ENCODE measurements at regions not wholly inside any gene's neighbourhood (a gene's known extent, or its start where the extent isn't known, plus 50 kb on each side); places are given as distances from the start of the nearest gene placed in this dataset.
A peak's percentile ranks its signal among the peaks of the same experiment; 100 is the strongest.

DNA sequence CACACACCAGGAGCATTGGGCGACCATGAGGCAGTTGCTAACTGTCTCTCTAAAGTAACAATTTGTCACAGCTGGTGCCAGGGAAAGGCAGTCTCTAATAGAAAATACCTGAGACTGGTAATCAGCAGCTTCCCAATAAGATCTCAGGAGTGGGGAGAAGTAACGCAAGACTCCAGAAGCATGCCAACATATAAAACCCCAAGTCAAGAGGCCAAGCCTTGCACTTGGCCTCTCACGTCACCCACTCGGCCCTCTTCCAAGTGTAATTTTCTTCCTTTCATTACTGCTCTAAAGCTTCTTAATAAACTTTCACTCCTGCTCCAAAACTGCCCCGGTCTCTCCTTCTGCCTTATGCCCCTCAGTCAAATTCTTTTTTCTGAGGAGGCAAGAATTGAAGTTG lies 455.6 kb upstream of the ACVR2A start:
- Mint-ChIP-seq H3K4me3 (no peak overlapping the region), H3K9me3 (ENCODE audit: low read depth) (no peaks in the 10 kb centered on the region), H3K36me3 (no peaks in the 10 kb centered on the region), H3K27ac (no peak overlapping the region), H3K4me1 (ENCODE audit: low read depth) (no peaks in the 10 kb centered on the region), H3K27me3 (peaks cover 7% of the 10 kb centered on the region)

DNA sequence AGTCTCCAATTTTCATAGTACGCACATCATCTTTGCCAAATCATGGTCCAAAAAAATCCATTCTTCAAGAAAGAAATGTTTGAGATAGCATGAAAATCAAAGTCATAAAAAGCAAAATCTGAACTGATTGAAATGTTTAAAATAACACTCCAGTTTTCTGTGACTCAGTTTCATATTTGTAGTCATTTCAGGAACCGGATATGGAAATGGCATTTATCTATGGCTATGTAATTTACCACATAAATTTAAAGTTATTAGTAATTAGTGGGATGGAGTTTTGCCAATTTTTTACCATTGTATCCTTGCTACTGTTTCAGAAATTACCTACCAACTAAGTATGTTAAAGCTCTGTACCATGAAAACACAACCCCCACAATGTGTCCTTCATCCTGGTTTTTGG lies 456.6 kb upstream of the ACVR2A start:
- H3K9me3 Mint-ChIP-seq (ENCODE audit: low read depth) = no peaks in the 10 kb centered on the region
- no peak overlapping the region for H3K4me3 Mint-ChIP-seq
- no peaks in the 10 kb centered on the region for H3K36me3 Mint-ChIP-seq
- H3K27me3 Mint-ChIP-seq = peaks cover 7% of the 10 kb centered on the region
- no peaks in the 10 kb centered on the region for H3K4me1 Mint-ChIP-seq (ENCODE audit: low read depth)
- H3K27ac Mint-ChIP-seq = no peak overlapping the region

DNA sequence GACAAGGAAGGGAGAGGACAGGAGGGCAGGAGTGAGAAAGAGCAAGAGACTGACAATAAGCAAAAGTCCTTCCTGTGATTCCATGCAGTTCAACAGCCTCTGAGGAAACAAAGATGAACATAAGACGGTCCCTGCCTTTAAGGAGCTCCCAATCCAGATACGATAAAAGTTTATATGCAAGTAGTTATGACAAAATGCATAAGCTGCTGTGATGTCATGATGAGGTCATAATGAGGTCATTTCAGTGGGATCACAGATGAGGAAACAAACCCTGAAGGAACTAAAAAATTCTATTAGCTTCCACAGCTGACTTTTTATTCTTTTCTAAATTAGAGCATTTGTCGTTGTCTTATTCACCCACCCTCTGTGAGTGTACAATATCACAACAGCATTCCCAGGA lies 458.5 kb upstream of the ACVR2A start:
- no peaks in the 10 kb centered on the region for H3K4me1 Mint-ChIP-seq (ENCODE audit: low read depth)
- no peaks in the 10 kb centered on the region for H3K36me3 Mint-ChIP-seq
- H3K27ac Mint-ChIP-seq = no peak overlapping the region

GRCh38 chr2:147385600-147385999 lies 459.2 kb upstream of the ACVR2A start:
- H3K4me1 Mint-ChIP-seq (ENCODE audit: low read depth) = no peaks in the 10 kb centered on the region
- no peak overlapping the region for H3K27ac Mint-ChIP-seq
- no peaks in the 10 kb centered on the region for H3K36me3 Mint-ChIP-seq
- H3K4me3 Mint-ChIP-seq = no peak overlapping the region
- no peaks in the 10 kb centered on the region for H3K9me3 Mint-ChIP-seq (ENCODE audit: low read depth)
- peaks cover 4% of the 10 kb centered on the region for H3K27me3 Mint-ChIP-seq

More for the DNA sequence above, 458.5 kb upstream of the ACVR2A start:
- H3K27me3 Mint-ChIP-seq = peaks cover 5% of the 10 kb centered on the region
- H3K9me3 Mint-ChIP-seq (ENCODE audit: low read depth) = no peaks in the 10 kb centered on the region
- H3K4me3 Mint-ChIP-seq = no peak overlapping the region

- Mint-ChIP-seq H3K36me3 (no peaks in the 10 kb centered on the region), H3K4me1 (ENCODE audit: low read depth) (no peaks in the 10 kb centered on the region)
These were observed 460.2 kb upstream of the ACVR2A start for GRCh38 chr2:147384659-147385058.

DNA sequence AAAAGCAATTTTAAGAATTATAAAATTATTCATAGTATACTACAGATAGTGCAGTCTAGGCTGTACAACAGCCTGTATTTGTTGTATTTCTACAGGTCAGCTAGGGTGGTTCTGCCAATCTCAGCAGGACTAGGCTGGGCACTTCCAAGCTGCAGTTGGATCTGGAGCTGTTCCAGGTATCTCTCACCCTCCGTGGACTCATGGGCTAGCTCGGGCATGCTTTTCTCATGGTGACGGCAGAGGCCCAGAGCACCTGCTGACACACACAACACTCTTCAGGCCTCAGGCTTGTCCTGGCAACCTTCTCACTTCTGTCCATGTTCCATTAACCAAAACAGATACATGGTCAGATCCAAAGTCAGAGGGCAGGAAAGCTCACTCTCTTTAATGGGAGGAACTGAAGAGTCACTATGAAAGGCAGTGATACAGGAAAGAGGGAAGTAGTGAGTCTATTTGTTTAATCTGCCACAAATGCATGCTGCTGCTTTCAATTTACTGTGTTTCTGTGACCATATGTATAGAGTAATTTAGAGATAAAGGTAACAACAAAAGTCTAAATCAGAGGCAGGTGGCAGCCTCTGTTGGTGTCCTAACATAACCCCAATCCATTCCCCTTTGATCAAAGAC lies 462.4 kb upstream of the ACVR2A start:
- Mint-ChIP-seq H3K9me3 (ENCODE audit: low read depth) (no peaks in the 10 kb centered on the region), H3K27me3 (no peaks in the 10 kb centered on the region), H3K36me3 (no peaks in the 10 kb centered on the region), H3K4me3 (no peak overlapping the region), H3K27ac (no peak overlapping the region), H3K4me1 (ENCODE audit: low read depth) (no peaks in the 10 kb centered on the region)

More at GRCh38 chr2:147384659-147385058, 460.2 kb upstream of the ACVR2A start:
- no peak overlapping the region for H3K4me3 Mint-ChIP-seq
- peaks cover 4% of the 10 kb centered on the region for H3K27me3 Mint-ChIP-seq
- H3K27ac Mint-ChIP-seq = no peak overlapping the region
- no peaks in the 10 kb centered on the region for H3K9me3 Mint-ChIP-seq (ENCODE audit: low read depth)

DNA sequence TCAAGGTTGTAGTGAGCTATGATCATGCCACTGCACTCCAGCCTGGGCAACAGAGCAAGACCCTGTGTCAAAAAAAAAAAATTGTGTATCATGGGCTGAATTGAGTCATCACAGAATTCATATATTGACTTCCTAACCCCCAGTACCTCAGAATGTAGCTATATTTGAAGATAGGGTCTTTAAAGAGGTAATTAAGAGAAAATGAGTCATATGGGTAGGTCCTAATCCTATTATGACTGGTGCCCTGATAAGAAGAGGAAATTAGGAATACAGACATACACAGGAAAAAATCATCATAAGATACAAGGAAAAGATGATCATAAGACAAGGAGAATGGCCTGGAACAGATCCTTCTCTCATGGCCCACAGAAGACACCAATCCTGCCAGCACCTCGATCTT lies 466.4 kb upstream of the ACVR2A start:
- H3K4me1 Mint-ChIP-seq (ENCODE audit: low read depth) = no peaks in the 10 kb centered on the region
- no peak overlapping the region for H3K27ac Mint-ChIP-seq
- no peaks in the 10 kb centered on the region for H3K36me3 Mint-ChIP-seq
- no peaks in the 10 kb centered on the region for H3K9me3 Mint-ChIP-seq (ENCODE audit: low read depth)
- no peak overlapping the region for H3K4me3 Mint-ChIP-seq
- no peaks in the 10 kb centered on the region for H3K27me3 Mint-ChIP-seq

DNA sequence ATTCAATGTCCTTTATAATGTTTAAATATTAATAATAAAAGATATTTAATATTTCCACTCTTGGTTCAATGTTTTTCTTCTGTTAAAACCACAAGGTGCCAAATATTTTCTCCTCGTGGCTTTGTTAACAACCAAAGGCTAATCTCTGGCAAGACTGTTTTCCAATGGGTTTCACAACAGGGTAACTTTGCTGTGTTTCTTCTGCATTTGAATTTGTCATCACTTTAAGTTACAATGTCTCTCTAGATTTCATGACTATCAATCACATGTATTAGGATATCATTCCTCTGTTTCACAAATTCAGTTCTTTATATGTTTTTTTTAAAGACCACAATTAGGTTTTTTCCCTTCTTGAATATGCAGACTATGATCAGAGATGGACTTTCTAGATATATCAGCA lies 469.8 kb upstream of the ACVR2A start:
- Mint-ChIP-seq H3K4me1 (ENCODE audit: low read depth) (no peaks in the 10 kb centered on the region), H3K4me3 (no peak overlapping the region)

GRCh38 chr2:147374423-147374811 lies 470.4 kb upstream of the ACVR2A start:
- Mint-ChIP-seq H3K36me3 (no peaks in the 10 kb centered on the region), H3K9me3 (ENCODE audit: low read depth) (no peaks in the 10 kb centered on the region), H3K4me1 (ENCODE audit: low read depth) (no peaks in the 10 kb centered on the region), H3K27me3 (no peaks in the 10 kb centered on the region), H3K4me3 (no peak overlapping the region), H3K27ac (no peak overlapping the region)

More for the DNA sequence above, 469.8 kb upstream of the ACVR2A start:
- Mint-ChIP-seq H3K27me3 (no peaks in the 10 kb centered on the region), H3K36me3 (no peaks in the 10 kb centered on the region), H3K27ac (no peak overlapping the region), H3K9me3 (ENCODE audit: low read depth) (no peaks in the 10 kb centered on the region)

- no peaks in the 10 kb centered on the region for H3K27me3 Mint-ChIP-seq
- no peak overlapping the region for H3K4me3 Mint-ChIP-seq
- H3K27ac Mint-ChIP-seq = no peak overlapping the region
- no peaks in the 10 kb centered on the region for H3K9me3 Mint-ChIP-seq (ENCODE audit: low read depth)
- no peaks in the 10 kb centered on the region for H3K36me3 Mint-ChIP-seq
- no peaks in the 10 kb centered on the region for H3K4me1 Mint-ChIP-seq (ENCODE audit: low read depth)
These were observed 470.9 kb upstream of the ACVR2A start for GRCh38 chr2:147373800-147374422.

GRCh38 chr2:147368306-147368705 lies 476.5 kb upstream of the ACVR2A start:
- H3K27me3 Mint-ChIP-seq = no peaks in the 10 kb centered on the region
- H3K4me1 Mint-ChIP-seq (ENCODE audit: low read depth) = peaks cover 10% of the 10 kb centered on the region
- H3K27ac Mint-ChIP-seq = no peak overlapping the region
- H3K9me3 Mint-ChIP-seq (ENCODE audit: low read depth) = no peaks in the 10 kb centered on the region
- no peaks in the 10 kb centered on the region for H3K36me3 Mint-ChIP-seq
- H3K4me3 Mint-ChIP-seq = no peak overlapping the region

DNA sequence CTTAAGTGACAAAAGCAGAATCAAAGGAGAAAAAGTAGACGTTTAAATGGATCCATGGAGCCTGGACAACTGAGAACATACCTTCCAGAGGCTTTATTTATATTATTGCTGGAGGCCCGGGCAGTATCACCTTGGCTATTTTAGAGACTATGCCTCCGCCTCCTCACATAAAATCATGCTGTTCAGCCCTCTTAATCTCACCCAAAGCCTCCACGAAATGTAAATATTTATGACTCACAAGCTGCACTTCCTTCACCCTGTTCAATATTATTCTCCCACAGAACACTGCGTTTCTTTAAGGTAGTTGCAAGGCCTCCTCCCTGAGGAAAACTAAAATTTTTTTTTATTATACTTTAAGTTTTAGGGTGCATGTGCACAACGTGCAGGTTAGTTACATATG lies 478.6 kb upstream of the ACVR2A start:
- Mint-ChIP-seq H3K9me3 (ENCODE audit: low read depth) (no peaks in the 10 kb centered on the region), H3K27me3 (no peaks in the 10 kb centered on the region), H3K27ac (no peak overlapping the region), H3K36me3 (no peaks in the 10 kb centered on the region), H3K4me3 (no peak overlapping the region), H3K4me1 (ENCODE audit: low read depth) (peaks cover 10% of the 10 kb centered on the region)

DNA sequence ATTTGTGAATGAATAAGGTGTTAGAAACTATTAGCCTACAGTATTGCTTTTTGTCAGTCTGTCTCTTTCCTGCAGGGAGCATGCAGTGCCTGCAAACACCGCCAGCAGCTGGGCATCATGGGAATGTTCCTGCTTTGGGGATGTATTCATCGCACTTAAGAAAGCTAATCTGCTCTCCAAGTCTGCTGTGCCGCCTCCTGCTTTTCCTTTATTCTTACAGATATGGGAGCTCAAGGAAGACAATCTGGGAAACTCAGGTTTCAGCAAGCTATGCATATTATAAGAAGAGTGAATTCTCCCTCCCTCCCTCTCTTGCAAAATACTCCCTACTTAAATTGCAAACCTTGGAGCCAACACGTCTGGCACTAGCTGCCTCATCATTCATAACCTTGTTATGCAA lies 479.2 kb upstream of the ACVR2A start:
- H3K36me3 Mint-ChIP-seq = no peaks in the 10 kb centered on the region
- no peak overlapping the region for H3K4me3 Mint-ChIP-seq
- peaks cover 10% of the 10 kb centered on the region for H3K4me1 Mint-ChIP-seq (ENCODE audit: low read depth)
- H3K27me3 Mint-ChIP-seq = no peaks in the 10 kb centered on the region
- H3K9me3 Mint-ChIP-seq (ENCODE audit: low read depth) = no peaks in the 10 kb centered on the region
- no peak overlapping the region for H3K27ac Mint-ChIP-seq

- H3K27ac Mint-ChIP-seq = no peak overlapping the region
- no peaks in the 10 kb centered on the region for H3K36me3 Mint-ChIP-seq
- H3K4me3 Mint-ChIP-seq = peak overlapping the region; percentile 36
- H3K4me1 Mint-ChIP-seq (ENCODE audit: low read depth) = peaks cover 10% of the 10 kb centered on the region
- H3K9me3 Mint-ChIP-seq (ENCODE audit: low read depth) = no peaks in the 10 kb centered on the region
- no peaks in the 10 kb centered on the region for H3K27me3 Mint-ChIP-seq
These were observed 480.2 kb upstream of the ACVR2A start for GRCh38 chr2:147364597-147364996.

- no peaks in the 10 kb centered on the region for H3K27me3 Mint-ChIP-seq
- no peak overlapping the region for H3K4me3 Mint-ChIP-seq
- H3K4me1 Mint-ChIP-seq (ENCODE audit: low read depth) = peaks cover 10% of the 10 kb centered on the region
- H3K36me3 Mint-ChIP-seq = no peaks in the 10 kb centered on the region
- no peak overlapping the region for H3K27ac Mint-ChIP-seq
- no peaks in the 10 kb centered on the region for H3K9me3 Mint-ChIP-seq (ENCODE audit: low read depth)
These were observed 481.6 kb upstream of the ACVR2A start for GRCh38 chr2:147363181-147363580.

- Mint-ChIP-seq H3K4me3 (no peak overlapping the region), H3K27ac (no peak overlapping the region), H3K9me3 (ENCODE audit: low read depth) (no peaks in the 10 kb centered on the region), H3K27me3 (no peaks in the 10 kb centered on the region), H3K4me1 (ENCODE audit: low read depth) (no peaks in the 10 kb centered on the region), H3K36me3 (no peaks in the 10 kb centered on the region)
These were observed 486.5 kb upstream of the ACVR2A start for GRCh38 chr2:147358375-147358774.

Data from activated naive CD8-positive, alpha-beta T cell (primary cell).